ENCODE measurements at regions not wholly inside any gene's neighbourhood (a gene's known extent, or its start where the extent isn't known, plus 50 kb on each side); places are given as distances from the start of the nearest gene placed in this dataset.

DNA sequence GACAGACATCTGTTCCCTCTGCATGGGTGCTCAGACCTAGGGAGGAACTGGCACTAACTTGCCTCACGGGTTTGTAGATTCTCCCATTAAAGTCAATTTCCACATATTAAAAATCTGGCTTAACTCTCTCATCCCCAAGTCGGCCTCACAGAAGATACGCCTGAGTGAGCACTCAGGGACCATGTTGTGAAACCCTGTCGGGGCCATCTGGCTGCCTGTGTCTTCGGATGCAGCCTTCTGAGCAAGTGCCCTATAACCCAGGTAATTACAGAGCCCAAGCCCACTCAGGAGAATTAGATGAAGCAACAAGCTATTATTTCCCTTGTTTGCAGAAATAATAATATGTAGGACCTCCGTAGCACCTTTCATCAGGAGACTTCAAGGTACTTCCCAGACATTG lies 219.3 kb upstream of the GLI3 start:
- Mint-ChIP-seq H3K27me3 (peaks cover 10% of the 10 kb centered on the region), H3K4me1 (ENCODE audit: low read depth) (no peaks in the 10 kb centered on the region), H3K4me3 (no peak overlapping the region), H3K9me3 (no peaks in the 10 kb centered on the region), H3K36me3 (ENCODE audit: low read depth) (no peaks in the 10 kb centered on the region), H3K27ac (no peak overlapping the region)

DNA sequence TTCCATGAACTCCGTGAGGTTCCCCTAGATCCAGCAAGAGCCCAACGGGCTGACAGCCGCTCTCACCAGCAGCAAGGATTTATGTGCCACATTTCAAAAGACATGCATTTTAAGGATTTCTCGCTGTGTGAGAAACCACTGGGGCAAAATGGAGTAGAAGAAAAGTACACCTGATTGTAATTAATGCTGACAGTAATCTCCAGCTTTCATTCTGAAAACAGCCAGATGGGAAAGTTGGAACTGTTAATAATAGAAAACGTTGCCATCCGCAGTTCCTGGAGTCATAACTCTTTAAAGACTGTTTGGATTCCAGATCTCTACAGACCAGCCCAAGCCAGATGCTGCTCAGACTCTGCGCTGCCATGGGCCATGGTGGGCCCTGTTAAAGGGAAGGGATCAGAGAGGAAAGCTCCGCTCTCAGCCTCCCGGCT lies 216.9 kb upstream of the GLI3 start:
- H3K27me3 Mint-ChIP-seq: peaks cover 10% of the 10 kb centered on the region
- H3K4me1 Mint-ChIP-seq (ENCODE audit: low read depth): no peaks in the 10 kb centered on the region
- H3K4me3 Mint-ChIP-seq: no peak overlapping the region
- no peaks in the 10 kb centered on the region for H3K9me3 Mint-ChIP-seq
- H3K36me3 Mint-ChIP-seq (ENCODE audit: low read depth): no peaks in the 10 kb centered on the region
- no peak overlapping the region for H3K27ac Mint-ChIP-seq

DNA sequence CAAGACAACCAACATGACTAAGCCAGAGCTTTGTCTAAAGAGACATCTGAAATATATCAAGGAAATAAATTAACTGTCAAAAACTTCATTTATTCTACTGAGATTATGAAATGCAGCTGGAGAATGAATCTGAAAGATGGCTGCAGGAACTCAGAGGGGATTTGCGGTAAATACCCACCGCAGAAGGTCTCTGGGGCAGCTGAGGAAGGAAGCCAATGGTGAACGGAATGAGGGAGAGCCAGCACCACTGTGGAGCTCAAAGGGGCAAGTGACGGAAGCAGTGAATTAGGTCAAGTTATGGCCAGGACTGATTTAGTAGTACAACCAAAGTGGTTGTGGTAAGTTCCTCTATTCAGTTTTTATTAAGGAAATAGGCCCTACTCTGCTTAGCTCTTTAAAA lies 215.3 kb upstream of the GLI3 start:
- Mint-ChIP-seq H3K27ac (no peak overlapping the region), H3K4me3 (no peak overlapping the region), H3K4me1 (ENCODE audit: low read depth) (no peaks in the 10 kb centered on the region), H3K36me3 (ENCODE audit: low read depth) (no peaks in the 10 kb centered on the region), H3K27me3 (peaks cover 11% of the 10 kb centered on the region), H3K9me3 (peaks cover 3% of the 10 kb centered on the region)

DNA sequence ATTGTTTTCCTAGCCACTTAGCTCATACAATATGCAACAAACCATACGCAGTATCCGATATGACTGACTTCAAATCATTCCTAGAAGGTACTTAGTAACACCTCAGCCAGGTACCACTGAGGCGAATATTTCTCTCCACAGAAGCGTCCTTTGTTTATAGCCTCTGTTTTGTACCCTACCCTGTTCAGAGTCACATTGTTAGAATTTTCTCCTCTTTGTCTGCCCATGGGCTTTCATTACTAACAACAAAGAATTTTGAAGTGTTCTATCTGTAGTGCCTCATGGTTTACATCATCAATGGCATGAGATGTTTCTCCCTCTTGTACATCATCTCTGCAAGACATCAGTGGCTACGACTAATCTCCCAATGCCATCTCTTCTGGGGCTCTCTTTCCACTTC lies 212.4 kb upstream of the GLI3 start:
- Mint-ChIP-seq H3K9me3 (peaks cover 11% of the 10 kb centered on the region), H3K27me3 (peaks cover 12% of the 10 kb centered on the region), H3K4me1 (ENCODE audit: low read depth) (no peaks in the 10 kb centered on the region), H3K27ac (no peak overlapping the region), H3K36me3 (ENCODE audit: low read depth) (no peaks in the 10 kb centered on the region), H3K4me3 (no peak overlapping the region)

DNA sequence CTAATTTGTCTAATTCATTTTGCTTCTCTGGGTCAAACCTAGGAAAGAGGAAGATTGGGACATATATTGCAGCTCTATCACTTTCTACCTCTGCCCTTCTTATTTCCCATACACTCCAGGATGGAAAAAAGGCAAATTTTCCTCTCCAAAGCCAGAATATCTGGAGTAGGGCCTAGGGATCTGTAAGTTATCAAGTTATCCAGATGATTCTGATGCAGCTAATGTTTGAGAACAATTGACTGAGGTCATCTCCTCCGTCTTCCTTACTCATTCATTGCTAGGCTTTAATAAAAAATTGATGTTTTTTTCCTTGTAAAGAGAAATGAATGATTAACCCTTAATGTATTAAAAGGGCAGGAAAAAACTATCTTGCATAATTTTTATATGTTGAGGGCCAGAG lies 211.9 kb upstream of the GLI3 start:
- Mint-ChIP-seq H3K27me3 (peaks cover 8% of the 10 kb centered on the region), H3K27ac (no peak overlapping the region), H3K4me3 (no peak overlapping the region), H3K9me3 (peaks cover 16% of the 10 kb centered on the region), H3K36me3 (ENCODE audit: low read depth) (no peaks in the 10 kb centered on the region), H3K4me1 (ENCODE audit: low read depth) (no peaks in the 10 kb centered on the region)

DNA sequence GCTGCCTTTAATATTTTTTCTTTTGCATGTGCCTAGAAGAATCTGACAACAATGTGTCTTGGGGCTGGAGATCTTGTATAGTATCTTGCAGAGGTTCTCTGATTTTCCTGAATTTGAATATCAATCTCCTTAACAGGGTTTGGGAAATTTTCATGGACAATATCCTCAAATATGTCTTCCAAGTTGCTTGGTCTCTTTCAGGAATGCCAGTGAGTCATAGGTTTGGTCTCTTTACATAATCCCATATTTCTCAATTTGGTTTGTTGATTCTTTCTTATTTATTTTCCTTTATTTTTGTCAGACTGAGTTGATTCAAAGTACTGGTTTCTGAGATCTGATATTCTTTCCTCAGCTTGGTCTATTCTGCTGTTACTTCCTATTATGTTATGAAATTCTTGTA lies 208.7 kb upstream of the GLI3 start:
- no peak overlapping the region for H3K4me3 Mint-ChIP-seq
- H3K27me3 Mint-ChIP-seq: peaks cover 3% of the 10 kb centered on the region
- no peaks in the 10 kb centered on the region for H3K4me1 Mint-ChIP-seq (ENCODE audit: low read depth)
- peaks cover 16% of the 10 kb centered on the region for H3K9me3 Mint-ChIP-seq
- no peaks in the 10 kb centered on the region for H3K36me3 Mint-ChIP-seq (ENCODE audit: low read depth)
- no peak overlapping the region for H3K27ac Mint-ChIP-seq

DNA sequence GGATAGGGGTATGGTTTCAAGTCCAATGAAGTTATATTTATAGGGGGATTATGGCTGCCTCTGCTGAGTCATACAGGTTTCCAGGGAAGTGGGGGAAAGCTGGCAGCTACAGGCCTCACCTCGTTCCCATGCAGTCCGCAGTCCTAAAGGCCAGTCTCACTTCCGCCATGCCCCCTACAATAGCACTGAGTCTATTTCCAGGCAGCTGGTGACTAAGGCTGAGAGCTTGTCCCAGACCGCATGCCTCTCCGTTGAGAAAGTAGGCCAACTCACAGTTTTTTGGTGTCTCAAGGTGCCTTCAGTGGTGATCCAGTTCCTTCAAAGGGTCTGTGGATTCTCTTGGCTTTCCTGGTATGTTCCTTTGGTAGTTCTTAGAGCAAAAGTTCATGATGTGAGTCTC lies 203.9 kb upstream of the GLI3 start:
- H3K4me3 Mint-ChIP-seq: no peak overlapping the region
- H3K4me1 Mint-ChIP-seq (ENCODE audit: low read depth): no peaks in the 10 kb centered on the region
- H3K27ac Mint-ChIP-seq: no peak overlapping the region
- H3K27me3 Mint-ChIP-seq: no peaks in the 10 kb centered on the region
- no peaks in the 10 kb centered on the region for H3K36me3 Mint-ChIP-seq (ENCODE audit: low read depth)
- H3K9me3 Mint-ChIP-seq: peaks cover 32% of the 10 kb centered on the region

DNA sequence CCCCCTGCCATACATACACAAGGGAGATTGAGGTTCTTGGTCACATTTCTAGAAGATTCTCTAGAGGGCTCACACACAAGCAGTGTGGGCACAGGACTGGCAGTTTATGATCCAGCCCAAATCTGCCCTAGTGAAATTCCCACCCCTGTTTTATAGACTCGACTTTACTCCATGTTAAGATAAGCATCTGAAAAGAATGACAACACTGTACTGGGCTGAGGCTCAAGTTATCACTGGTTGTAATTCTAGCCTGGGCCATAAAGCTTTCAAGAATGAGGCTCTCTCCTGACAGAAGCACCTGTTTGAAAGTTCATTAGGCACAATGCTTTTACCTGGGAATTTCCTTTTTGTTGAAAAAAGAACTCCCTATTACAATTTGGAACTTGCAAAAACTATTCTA lies 195.6 kb upstream of the GLI3 start:
- Mint-ChIP-seq H3K4me1 (ENCODE audit: low read depth) (no peaks in the 10 kb centered on the region), H3K9me3 (peaks cover 10% of the 10 kb centered on the region), H3K4me3 (no peak overlapping the region), H3K27me3 (no peaks in the 10 kb centered on the region), H3K36me3 (ENCODE audit: low read depth) (no peaks in the 10 kb centered on the region), H3K27ac (no peak overlapping the region)

DNA sequence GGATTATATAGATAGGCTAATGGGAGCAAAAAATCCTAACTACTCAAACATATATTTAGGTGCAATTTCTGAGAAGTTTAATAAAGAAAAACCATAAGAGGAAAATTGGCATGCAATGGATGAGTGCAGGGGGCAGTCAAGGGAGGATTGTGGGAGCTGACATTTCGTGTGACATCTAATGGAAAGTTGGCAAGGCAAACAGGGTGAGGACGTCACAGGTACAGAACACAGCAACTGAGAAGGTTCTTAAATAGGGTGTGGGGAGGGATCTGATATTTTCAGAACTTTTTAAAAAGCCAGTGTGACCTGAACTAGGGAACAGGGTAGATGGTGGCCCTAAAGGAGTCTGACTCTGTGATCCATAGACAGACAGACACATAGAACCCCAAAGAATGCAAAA lies 194.9 kb upstream of the GLI3 start:
- no peak overlapping the region for H3K27ac Mint-ChIP-seq
- no peaks in the 10 kb centered on the region for H3K27me3 Mint-ChIP-seq
- H3K9me3 Mint-ChIP-seq: peaks cover 10% of the 10 kb centered on the region
- H3K4me1 Mint-ChIP-seq (ENCODE audit: low read depth): no peaks in the 10 kb centered on the region
- H3K4me3 Mint-ChIP-seq: no peak overlapping the region
- H3K36me3 Mint-ChIP-seq (ENCODE audit: low read depth): no peaks in the 10 kb centered on the region

DNA sequence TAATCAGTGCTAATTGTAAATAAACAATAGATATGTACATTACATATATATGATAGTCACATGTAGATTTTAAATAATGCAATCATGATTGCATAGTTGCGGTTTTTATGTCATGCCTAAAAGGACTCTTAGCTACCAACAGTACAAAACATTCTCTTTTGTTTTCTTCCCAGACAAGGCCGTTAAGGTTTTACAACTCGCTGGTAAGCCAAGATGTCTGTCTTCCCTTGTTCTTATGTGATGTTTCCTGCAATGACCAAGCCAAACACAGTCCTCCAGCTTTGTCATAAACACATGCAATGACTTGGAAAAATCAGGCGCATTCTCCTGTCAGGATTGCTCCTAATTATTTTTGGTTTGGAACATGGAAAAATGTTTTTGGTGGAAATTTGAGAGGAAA lies 192.3 kb upstream of the GLI3 start:
- Mint-ChIP-seq H3K9me3 (no peaks in the 10 kb centered on the region), H3K27ac (no peak overlapping the region), H3K36me3 (ENCODE audit: low read depth) (no peaks in the 10 kb centered on the region), H3K4me3 (no peak overlapping the region), H3K4me1 (ENCODE audit: low read depth) (no peaks in the 10 kb centered on the region), H3K27me3 (no peaks in the 10 kb centered on the region)

DNA sequence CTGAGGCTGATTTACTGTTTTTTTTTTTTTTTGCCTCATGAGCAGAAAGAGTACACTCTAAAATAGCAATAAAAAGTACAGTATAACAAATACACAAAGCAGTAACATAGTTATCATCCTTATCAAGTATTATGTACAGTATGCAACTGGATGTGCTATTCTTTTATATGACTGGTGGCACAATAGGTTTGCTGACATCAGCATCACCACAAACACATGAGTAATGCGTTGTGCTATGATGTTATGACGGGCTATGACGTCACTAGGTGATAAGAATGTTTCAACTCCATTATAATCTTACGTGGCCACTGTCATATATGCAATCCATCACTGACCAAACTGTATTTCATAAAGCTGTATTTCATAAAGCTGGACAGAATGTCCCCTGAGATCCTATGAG lies 189.2 kb upstream of the GLI3 start:
- Mint-ChIP-seq H3K4me1 (ENCODE audit: low read depth) (no peaks in the 10 kb centered on the region), H3K27me3 (no peaks in the 10 kb centered on the region), H3K27ac (no peak overlapping the region), H3K9me3 (no peaks in the 10 kb centered on the region), H3K36me3 (ENCODE audit: low read depth) (no peaks in the 10 kb centered on the region), H3K4me3 (no peak overlapping the region)

DNA sequence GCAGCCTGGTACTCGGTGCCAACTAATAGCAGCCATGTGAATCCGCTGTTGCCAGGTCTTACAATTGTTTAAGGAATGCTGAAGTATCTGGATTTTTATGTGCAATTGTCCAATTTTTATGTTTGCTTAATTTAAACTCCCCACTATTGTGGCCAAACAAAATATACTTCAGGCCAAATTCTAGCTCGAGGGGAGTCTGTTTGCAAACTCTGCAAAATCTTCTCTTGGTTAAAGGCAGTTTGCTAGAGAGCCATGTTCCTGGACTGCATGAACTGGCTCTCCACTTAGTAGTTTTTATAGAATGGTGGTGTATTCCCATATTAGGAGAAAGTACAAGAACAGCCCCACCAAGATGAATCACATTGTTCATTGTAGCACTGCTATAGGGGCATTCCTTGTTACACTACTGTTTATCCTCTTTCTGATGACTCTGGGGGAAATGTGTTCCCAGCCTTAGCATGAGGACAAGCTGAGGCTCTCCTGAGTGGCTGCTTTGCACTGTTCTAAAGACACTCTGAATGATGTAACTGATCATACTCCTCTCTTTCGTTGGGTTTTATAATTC lies 178.0 kb upstream of the GLI3 start:
- Mint-ChIP-seq H3K27me3 (no peaks in the 10 kb centered on the region), H3K4me3 (no peak overlapping the region), H3K36me3 (ENCODE audit: low read depth) (no peaks in the 10 kb centered on the region), H3K9me3 (no peaks in the 10 kb centered on the region), H3K27ac (no peak overlapping the region), H3K4me1 (ENCODE audit: low read depth) (no peaks in the 10 kb centered on the region)

DNA sequence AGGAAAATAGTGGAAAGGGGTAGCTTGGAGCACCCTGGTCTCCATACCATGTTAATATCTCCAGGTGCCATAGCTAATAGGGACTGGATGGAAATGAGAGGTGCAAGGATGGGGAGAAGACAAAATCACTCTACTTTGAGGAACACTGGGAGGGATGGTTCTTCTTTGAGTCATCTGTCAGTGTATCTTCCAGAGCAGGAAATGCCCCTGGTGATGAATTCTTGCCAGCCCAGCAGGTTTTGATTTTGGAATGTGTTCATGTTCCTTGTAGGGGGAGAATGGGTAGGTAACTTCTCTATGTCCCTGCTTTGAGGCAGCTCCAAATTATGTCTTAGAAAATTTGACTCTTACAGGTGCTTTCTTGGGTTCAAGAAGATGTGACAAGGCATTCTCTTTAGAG lies 177.0 kb upstream of the GLI3 start:
- Mint-ChIP-seq H3K9me3 (no peaks in the 10 kb centered on the region), H3K27me3 (no peaks in the 10 kb centered on the region), H3K27ac (no peak overlapping the region), H3K36me3 (ENCODE audit: low read depth) (no peaks in the 10 kb centered on the region), H3K4me3 (no peak overlapping the region), H3K4me1 (ENCODE audit: low read depth) (no peaks in the 10 kb centered on the region)

DNA sequence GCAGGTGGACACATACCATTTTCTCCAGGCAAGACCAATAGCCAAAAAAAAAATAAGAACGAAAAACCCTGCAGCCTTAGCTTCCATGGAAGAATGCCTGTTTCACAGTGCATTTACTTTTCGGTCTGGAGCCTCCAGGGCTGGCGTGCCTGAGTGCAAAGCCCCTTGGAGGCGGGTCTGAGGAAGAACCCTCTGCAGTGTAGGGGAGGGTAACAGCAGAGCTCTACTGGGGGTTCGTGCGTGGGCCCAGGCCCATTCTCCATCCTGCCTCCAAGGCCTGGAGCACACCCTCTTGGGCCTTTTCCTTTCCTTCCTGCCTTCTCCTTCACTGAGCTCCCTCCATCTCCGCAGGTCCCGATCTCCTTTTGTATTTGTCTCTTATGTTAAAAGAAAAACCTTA lies 172.3 kb upstream of the GLI3 start:
- Mint-ChIP-seq H3K9me3 (no peaks in the 10 kb centered on the region), H3K4me1 (ENCODE audit: low read depth) (no peaks in the 10 kb centered on the region), H3K27ac (no peak overlapping the region), H3K27me3 (no peaks in the 10 kb centered on the region), H3K36me3 (ENCODE audit: low read depth) (no peaks in the 10 kb centered on the region), H3K4me3 (no peak overlapping the region)

DNA sequence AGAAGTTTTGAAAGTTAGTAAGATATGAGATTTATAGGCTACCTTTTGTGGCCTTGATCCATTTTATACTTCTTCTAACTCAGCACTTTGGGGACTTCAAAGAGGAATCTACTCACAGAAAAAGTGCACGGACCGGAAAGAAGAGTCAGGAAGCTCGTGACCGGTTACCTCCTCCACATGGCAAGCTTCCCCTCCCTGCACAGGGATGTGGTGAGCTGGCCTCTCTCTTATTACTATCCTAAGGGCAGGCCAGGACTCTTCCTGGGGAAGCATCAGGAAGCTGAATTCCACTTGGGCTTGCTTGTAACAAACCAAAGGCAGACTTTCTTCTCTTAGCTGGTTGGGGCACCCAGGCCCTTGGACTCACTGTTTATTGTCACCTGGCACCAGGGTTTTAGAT lies 170.8 kb upstream of the GLI3 start:
- Mint-ChIP-seq H3K4me3 (no peak overlapping the region), H3K4me1 (ENCODE audit: low read depth) (no peaks in the 10 kb centered on the region), H3K9me3 (no peaks in the 10 kb centered on the region), H3K27me3 (no peaks in the 10 kb centered on the region), H3K36me3 (ENCODE audit: low read depth) (no peaks in the 10 kb centered on the region), H3K27ac (no peak overlapping the region)

DNA sequence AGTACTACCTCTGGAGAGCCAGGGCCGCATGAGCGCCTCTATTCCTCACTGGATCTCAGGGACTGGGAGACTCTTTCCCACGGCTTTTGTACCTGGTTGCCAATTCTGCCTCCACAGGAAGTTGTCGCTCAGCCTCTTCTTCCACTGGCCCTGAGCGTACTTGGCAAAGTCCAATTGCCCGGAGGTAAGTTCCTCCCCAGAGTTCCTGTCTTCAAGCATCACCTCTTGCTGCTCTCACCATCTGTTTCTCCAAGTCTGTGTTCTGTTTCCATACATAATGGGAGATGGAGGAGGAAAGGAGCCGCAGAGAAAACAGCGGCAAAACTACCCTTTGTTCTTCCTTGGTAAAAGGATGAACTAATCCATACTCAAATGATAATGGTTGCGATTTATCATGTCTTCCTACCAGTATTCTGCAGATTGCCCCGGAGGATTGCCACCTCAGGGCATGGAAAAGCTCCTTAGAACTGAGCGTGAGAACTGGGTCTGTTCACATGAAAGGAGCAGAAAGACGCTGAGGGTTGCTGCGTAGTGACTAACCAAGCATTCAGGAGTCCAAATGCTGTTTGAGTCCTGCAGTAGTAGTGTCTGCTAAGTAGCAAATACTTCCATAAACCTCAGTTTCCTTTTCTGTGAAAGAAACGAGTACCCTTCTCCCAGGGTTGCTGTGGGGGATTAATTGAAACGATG lies 170.2 kb upstream of the GLI3 start:
- Mint-ChIP-seq H3K4me1 (ENCODE audit: low read depth) (no peaks in the 10 kb centered on the region), H3K27me3 (no peaks in the 10 kb centered on the region), H3K9me3 (no peaks in the 10 kb centered on the region), H3K27ac (no peak overlapping the region), H3K36me3 (ENCODE audit: low read depth) (no peaks in the 10 kb centered on the region), H3K4me3 (no peak overlapping the region)

All from stimulated activated naive CD8-positive, alpha-beta T cell treated with anti-CD3 and anti-CD28 coated beads, Interleukin-15, Interleukin-2, amounts not matched to agents 100 ng/mL and 50 ng/mL, for 24 hours (primary cell).